Cardiac septum (tissue), 1 donor: ENCODE measurements at regions not wholly inside any gene's neighbourhood (a gene's known extent, or its start where the extent isn't known, plus 50 kb on each side); places are given as distances from the start of the nearest gene placed in this dataset.
"Not testable (repeated sequence)": the region's sequence is repeated elsewhere in the genome, so short reads cannot be mapped to it uniquely, and the experiment has no call there.

Experiments used
- DNase-seq: peaks from one replicate; pipeline ENCODE4 v3.0.0-alpha.2; 2020; ENCODE audit warnings: low spot score
- intact Hi-C: fragments of 100-400 bp; cut with DNase I; formaldehyde crosslinking; loops from one replicate; pipeline ENCODE4 v1.14.0; 2022
- donor health status: DM: no; HTN: no; CAD: no.

DNA sequence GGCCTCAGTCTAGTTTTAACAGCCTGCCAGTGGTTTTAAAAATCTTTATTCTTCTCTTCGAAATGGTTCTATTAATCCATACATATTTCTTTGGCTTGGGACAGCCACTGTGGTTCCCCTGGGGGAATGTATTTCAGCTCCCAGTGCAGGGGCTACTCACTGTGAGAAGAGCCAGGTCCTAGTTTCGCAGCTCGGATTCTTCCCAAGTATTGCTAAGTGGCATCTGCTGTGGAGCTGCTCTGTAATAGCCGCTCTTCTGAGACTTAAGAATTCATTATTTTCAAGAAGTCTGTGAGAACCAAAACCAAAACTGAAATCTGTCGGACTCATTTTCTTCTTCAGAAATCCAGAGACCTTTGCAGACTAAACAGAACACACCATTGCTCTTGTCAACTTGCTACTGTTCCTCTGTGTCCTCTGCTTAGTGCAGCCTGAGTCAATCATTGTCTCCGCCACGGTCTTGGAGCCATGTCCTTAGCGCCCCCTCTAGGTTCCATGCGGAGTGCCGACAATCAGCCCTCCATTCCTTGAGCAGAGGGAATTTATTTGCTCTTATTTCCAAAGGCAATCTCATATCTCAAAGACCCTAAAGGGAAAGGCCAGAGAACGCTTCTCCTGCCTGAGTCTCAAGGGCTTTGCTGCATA is 478.2 kb downstream of the SPATA31D1 start:
- no peak for DNase-seq
- intact Hi-C loops = no loop called here

DNA sequence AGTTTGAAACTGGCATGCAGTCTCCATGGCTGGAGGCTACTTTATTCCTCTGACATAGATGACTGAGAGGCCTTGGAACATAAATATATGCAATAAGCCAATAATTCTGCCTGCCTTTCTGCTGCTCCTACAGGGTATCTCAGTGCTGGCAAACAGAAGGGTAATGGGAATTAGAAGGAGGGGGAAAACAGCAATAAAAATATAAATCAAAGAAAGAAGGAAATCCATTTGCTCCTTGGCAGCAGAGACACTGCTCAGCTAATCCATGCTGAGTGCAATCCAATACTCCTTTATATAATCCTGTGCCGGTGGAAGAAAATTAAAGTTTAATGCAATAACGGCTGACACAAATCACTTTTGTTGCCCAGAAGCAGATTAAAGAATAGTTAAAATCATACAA is 478.9 kb downstream of the SPATA31D1 start:
- DNase-seq = no peak
- intact Hi-C loops = no loop called here

DNA sequence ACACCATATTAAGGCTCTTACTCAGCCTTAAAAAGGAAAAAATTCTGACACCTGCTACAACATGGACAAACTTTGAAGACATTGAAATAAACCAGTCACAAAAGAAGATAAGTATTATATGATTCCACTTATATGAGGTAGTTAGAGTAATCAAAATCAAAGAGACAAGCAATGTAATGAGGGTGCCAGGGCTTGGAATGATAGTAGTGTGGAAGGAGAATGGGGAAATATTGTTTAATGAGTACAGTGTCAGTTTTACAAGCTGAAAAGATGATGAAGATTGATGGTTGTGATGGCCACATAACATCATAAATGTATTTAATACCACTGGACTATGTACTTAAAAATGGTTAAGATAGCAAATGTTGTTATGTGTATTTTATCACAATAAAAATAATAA is 485.7 kb downstream of the SPATA31D1 start:
- no peak for DNase-seq
- intact Hi-C loops = no loop called here

DNA sequence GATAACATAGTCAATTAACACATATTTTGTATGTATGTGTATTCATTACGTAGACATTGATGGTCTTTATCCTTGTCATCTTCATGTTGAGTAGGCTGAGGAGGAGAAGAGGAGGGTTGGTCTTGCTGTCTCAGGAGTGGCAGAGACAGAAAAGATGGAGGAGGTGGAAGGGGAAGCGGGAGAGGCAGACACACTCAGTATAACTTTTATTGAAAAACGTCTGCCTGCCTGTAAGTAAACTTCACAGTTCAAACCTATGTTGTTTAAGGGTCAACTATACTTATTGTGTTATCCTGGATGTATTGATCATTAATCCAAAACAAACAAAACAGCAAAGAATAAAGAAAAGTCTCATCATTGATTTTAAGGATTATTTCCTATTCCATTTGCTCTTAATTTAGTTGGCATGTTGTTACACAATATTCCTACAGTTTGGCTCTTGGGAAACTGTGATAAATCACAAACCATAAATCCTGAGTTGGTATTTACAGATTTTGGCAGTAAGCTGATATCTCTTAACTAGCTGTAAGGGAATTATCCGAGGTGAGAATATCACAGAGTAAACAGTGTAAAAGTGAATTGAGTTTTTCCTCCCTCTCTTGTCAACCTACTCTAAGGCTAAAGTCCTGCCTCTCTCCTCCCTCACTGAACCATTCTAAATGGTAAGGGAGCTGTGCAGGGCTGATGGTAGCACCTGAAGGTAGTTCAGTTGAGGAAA is 487.2 kb downstream of the SPATA31D1 start:
- intact Hi-C loops = no loop called here
- DNase-seq = no peak

DNA sequence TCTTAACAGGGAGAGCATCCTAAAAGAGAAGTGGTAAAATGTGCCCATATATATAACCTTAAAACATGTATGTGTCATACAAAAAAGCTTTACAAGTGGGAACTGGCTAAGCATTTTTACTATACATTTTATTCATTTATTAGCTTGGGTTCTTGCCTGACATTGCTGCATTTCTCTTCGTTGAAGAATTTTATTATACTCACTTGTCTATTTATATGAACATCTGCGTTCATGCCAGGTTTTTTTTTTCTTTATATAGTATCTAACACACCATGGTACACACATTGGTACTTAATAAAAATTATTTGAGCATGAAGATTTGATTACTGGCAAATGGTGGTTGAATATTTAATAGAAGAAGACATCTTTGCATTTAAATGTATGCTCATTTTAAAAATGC is 492.3 kb downstream of the SPATA31D1 start:
- intact Hi-C loops = no loop called here
- DNase-seq = no peak

DNA sequence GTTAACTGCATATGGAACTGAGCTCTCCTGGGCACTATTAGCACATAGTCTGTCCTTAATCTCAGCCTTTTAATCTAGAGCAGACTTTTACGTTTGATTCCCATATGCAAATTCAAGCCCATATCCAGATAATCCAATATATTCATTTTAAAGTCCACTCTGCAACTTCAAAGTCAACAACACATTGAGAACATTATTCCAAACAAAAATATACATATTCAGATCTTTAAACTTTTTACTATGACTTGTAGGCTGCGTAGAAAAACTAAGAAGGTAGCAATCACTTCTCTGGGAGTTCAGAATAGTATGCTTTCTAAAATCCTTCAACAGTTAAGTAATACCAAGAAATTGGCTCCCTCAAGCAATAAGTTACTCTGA is 499.4 kb downstream of the SPATA31D1 start:
- intact Hi-C loops = no loop called here

DNA sequence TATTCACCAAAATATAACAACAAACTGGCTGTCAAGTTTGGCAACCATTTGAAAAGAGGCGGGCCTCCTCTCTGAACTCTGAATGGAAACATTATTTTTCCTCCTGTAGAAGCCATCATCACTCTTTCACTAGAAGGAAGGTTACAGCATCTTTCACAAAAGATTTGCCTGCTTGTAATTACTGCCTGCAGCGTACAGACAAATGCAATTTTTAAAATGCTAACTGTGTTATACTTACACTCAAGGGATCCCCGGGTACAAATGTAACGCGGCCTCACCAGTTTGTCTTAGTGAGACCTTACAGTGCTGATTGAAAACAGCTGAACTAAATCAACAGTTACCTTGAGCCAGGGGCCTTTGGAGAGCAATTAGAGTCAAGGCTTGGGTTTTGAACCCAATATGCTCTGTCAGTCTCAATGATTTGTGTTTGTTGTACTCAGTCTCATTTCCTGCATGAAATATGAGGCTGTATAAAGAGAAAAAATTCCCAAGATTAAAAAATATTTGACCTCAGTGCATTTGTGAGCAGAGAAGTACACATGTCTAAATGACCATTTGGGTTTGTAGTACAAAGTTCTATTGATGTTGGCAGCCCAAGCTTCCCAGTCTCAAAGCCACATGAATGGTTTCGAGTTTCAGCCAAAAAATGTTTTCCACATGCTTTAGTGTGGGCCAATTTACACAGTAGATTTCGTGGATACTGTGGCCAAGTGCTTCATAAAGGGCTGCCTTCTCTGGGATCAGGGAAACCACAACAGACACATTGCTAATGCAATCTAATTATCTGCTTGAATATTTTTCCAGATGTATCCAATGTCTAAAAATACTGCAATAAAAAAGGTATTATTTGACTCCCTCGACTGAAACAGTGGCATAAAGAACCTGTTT is 500.0 kb downstream of the SPATA31D1 start:
- intact Hi-C loops = no loop called here
- no peak for DNase-seq

More for the DNA sequence above, 499.4 kb downstream of the SPATA31D1 start:
- no peak for DNase-seq

DNA sequence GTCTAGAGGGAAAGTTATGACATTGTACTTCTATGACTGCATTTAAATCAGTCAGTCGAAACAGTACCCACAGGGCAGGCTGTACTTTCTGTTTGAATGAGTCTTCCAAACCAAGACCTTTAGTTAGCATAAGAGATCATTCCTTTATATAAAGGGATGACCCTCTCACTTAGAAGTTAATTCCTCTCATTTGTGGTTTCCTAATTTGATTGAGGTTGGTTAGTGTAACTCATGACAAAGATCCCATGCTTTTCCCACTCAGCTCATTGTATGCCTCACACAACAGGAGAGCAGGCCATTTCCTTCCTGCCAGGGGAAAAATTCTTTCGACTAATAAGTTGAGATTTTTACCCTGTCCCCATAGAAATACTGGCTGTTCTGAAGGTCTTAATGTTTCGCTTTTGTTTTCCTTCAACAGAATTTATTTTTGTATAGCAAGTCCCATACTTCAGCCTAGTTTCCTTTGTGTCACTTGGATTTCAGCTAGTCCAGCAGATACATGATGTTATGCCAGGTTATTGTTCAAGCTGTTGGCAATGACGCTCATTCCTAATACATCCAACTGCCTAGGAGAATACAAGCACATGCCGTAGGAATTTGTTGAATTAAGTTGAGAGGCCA is 500.7 kb downstream of the SPATA31D1 start:
- no peak for DNase-seq
- intact Hi-C loops = no loop called here

DNA sequence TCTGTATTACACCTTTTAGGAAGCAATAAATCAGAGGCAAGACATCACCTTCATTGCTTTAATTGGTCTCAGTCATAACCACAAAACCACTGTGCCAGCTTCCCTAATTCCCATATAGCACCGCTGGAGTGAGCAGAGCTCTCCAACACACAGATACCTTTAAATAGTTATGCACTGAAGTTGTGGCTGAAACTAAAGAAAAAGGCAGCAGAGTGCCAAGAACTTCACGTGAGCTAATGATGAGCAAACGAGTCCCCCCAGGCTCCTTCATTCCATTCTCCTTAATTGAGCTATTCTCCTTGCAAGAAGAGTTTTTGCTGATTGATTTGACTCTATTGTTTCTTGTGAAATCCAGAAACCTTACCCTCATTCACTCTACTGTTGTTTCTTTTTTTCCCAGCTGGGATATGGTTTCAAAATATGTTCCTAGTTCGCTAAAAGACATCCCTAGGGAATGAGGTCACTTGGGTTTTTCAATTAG is 501.5 kb downstream of the SPATA31D1 start:
- DNase-seq = no peak
- intact Hi-C loops = no loop called here

DNA sequence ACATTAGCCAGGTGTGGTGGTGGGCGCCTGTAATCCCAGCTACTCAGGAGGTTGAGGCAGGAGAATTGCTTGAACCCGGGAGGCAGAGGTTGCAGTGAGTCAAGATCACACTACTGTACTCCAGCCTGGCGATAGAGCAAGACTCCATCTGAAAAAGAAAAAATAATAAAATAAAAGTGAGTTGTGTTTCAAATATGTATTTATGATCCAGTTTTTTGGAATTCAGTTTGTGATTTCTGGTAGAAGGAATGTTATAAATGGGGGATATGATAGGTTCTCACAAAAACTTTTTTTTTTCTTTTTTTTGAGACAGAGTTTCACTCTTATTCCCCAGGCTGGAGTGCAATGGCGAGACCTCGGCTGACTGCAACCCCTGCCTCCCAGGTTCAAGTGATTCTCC is 502.2 kb downstream of the SPATA31D1 start:
- DNase-seq, intact Hi-C loops: not testable (repeated sequence)

DNA sequence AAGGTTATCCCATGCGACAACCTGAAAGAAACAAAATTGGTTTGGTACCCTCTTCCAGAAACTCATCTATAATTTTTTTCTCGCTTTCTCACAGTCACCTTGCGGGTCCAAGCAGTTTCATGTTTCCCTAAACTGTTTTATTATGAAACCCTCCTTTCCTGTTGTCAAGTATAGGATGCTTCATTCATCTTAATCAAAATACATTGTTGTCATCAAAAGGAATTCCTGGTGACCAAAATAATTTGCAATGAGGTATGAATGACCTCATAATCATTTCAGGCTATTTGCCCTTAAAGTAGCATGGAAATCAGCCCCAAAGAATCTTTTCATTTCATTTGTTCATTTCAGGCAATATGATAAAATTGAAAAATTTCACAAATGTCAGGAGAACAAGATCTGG is 503.0 kb downstream of the SPATA31D1 start:
- intact Hi-C loops = no loop called here

DNA sequence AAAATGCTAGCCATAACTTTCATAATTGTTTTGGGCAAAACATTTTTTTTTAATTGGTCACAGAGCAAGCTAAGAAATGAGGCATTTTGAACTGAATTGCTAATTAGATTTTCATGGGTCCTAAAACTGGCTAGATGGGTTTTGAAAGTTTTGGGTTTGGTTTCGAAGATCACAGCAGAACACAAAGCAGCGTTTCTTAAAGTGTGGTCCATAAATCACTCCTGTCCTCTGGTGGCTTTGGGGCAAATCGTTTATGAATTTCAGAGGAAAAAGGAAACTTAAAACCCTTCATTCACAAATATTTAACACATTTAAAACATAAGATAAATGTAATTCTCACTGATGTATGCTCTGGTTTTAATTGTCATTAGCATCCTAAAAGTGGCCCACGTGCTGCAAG is 503.7 kb downstream of the SPATA31D1 start:
- no peak for DNase-seq
- intact Hi-C loops = no loop called here

More for the DNA sequence above, 503.0 kb downstream of the SPATA31D1 start:
- DNase-seq = no peak

DNA sequence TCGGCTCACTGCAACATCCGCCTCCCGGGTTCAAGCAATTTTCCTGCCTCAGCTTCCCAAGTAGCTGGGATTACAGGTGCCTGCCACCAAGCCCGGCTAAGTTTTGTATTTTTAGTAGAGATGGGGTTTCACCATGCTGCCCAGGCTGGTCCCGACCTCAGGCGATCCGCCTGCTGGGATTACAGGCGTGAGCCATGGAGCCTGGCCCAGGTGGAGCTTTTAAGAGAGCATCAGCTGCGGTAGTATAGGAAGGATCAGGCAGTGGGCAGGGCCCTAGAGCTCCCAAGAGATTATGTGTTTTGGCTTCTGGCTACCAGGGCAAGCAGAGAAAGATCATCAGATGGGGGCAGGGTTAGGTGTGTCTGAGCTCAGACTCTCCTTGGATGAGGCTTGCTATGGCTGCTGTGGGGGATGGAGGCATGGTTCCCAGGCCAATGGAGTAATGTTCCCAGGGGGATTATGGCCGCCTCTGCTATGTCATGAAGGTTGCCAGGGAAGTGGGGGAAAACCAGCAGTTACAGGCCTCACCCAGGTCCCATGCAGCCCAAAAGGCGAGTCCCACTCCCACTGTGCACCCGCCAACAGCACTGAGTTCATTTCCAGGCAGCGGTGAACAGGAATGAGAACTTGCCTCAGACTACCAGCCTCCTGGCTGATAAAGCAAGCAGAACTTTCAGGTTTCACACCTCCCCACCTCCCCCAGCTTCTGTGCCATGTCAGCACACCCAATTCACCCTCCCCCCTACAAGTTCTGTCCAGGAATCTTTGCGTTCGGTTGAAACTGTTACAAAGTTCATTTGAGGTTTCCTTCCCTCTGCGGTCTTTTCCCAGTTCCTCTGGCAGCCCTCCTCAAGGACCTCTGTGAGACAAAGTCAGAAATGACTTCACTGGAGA is 507.6 kb downstream of the SPATA31D1 start:
- intact Hi-C loops = no loop called here
- DNase-seq = no peak

DNA sequence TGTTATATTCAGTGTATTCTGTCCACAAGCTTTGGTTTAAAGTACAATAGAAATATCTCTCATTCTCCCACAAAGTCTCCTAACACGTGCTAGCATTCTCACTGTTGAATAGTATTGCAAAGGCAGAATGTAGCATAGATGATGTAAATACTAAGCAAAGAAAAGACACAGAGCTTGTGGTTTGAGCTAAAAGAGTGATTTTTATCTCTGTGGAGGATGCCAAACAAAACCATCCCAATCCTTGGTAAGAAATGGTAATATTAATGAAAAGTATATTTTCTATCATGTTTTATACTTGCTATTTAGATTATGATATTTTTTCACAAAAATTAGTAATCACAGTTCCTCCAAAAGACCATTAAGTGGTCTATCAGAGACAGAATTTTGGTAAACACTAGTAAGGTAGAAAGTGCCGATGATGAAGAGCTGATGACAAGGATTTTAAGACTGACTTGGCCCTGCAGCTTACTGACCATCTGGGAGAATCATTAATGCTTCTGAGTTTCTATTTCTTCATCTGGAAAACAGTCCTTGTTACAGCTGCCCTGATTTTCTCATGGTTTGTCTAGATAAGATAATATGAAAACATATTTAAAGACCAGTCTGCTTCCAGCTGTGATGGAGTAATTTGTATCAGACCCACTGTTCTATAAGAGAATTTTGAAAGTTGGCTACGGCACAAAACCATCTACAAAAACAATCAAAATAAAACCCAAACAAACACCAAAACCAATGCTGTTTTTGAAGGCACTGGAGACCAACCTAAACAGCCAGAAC is 510.2 kb downstream of the SPATA31D1 start:
- intact Hi-C loops = no loop called here
- no peak for DNase-seq

DNA sequence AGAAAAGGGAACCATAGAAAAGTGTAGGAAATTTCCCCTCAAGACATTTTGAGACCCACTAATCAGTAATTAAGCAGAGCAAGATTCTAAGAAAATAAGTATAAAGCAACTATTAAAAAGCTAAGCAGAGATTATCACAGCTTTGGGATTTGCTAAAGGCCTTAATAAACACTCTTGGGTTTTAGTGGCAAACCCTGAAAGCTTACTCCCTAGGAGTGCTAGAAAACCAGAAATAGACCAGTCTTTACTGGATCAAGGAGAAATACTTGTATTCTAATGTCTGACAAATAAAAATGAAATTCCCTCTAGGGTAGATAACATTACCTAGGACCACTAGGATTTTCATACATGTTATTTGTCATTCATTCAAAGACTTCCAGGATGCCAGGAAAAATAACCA is 510.8 kb downstream of the SPATA31D1 start:
- intact Hi-C loops = no loop called here

DNA sequence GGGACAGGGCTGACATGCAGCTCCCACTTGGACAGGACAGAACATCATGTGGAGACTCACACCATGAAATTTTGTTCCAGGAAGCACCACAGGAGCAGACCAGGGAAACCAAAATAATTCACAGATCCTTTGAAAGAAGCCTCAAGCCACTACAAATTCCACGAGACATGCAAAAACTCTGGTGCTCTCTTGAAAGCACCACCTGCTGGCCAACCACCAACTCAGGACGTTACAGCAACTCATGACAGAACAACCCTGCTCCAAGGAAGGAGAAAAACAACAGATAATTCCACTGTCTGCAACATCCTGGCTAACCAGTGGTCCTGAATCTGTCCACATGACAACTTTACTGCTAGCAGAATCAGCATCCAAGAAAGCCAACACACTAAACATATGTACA is 516.0 kb downstream of the SPATA31D1 start:
- no peak for DNase-seq
- intact Hi-C loops = no loop called here

More for the DNA sequence above, 510.8 kb downstream of the SPATA31D1 start:
- no peak for DNase-seq

DNA sequence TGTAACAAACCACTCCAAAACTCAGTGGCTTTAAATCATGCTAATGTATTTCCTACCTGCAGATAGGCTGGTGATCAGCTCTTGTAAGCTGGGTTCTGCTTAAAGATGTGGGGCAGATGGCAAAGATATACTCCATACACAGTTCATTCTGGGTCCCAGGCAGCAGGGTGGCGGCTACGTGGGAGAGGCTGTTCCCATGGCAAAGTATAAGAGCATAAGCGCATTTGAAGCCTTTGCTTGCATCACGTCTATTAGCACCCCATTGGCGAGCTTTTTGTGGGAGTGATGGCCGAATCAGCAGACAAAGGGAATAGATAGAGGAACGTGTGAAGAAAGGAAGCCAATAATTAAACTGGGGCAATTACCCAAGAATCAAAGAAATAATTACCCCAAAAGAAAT is 523.1 kb downstream of the SPATA31D1 start:
- no peak for DNase-seq
- intact Hi-C loops = no loop called here

DNA sequence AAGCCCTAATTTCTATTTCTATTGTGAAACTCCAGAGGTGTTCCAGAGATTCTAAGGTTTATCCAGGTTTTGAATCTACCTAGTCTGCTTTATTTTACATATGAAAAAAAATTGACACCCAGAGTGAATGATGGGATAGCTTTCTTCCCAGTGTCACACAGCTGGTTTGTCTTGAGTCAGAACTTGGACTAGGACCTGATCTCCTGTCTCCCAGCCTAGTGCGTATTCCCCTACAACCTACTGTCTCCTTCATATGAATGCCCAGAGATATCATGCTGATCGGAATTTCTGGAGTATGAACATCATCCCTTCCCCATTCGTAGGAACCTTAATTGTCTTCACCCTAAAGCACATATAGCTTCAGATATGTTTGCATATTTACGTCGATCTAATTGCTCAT is 524.2 kb downstream of the SPATA31D1 start:
- intact Hi-C loops = no loop called here
- no peak for DNase-seq
